ENCODE measurements at regions not wholly inside any gene's neighbourhood (a gene's known extent, or its start where the extent isn't known, plus 50 kb on each side); places are given as distances from the start of the nearest gene placed in this dataset.

DNA sequence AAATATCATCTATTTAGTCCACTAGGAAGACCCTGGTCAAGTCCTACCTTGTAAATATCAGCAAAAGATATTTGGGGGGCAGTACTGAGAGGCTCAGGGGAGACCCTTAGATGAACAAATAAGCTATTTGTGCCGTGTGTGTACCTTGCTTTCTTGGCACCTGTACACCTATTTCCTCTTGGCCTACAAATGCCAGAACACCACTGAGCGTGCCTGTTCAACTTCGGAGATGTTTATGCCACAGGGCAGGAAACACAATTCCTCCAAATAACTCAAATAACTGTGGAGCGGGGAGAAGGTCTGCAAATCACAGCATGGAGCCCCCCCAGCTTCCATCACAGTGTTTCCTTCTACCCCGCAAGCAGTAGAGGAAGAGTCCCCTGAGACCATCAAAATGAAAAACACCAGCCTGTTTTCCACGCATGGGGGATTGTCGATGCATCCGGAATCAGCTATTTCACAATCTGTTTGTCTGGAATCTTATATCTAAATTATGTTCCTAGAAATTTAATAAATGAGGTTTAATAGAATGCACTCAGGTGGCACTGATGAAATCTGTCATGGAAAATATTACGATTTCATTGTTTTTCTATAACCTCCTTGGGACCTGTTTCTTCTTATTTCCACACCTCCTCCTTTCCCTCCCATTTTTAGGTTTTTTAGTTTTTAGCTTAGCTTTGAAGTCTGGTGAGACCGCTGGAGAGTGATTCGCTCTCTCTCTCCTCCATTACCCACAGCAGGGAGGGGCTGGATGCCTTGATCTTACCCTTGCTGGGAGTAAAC is 254.0 kb upstream of the SRRM4 start:
- TF ChIP-seq, protein P1, sequence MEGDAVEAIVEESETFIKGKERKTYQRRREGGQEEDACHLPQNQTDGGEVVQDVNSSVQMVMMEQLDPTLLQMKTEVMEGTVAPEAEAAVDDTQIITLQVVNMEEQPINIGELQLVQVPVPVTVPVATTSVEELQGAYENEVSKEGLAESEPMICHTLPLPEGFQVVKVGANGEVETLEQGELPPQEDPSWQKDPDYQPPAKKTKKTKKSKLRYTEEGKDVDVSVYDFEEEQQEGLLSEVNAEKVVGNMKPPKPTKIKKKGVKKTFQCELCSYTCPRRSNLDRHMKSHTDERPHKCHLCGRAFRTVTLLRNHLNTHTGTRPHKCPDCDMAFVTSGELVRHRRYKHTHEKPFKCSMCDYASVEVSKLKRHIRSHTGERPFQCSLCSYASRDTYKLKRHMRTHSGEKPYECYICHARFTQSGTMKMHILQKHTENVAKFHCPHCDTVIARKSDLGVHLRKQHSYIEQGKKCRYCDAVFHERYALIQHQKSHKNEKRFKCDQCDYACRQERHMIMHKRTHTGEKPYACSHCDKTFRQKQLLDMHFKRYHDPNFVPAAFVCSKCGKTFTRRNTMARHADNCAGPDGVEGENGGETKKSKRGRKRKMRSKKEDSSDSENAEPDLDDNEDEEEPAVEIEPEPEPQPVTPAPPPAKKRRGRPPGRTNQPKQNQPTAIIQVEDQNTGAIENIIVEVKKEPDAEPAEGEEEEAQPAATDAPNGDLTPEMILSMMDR (conservative IDR thresholded peaks at IDR 0.05; ENCODE audit: low read length), result no peak
- no peak for TF ChIP-seq EZH2phosphoT487 (IDR thresholded peaks at IDR 0.05; ENCODE audit: borderline replicate concordance)
